Muscle layer of colon (tissue), 2 donors: ENCODE measurements at regions not wholly inside any gene's neighbourhood (a gene's known extent, or its start where the extent isn't known, plus 50 kb on each side); places are given as distances from the start of the nearest gene placed in this dataset.
"Not testable (repeated sequence)": the region's sequence is repeated elsewhere in the genome, so short reads cannot be mapped to it uniquely, and the experiment has no call there.

ENCODE experiments used
- H3K27ac ChIP-seq: one replicate; pipeline ENCODE4 v1.7.0; 2013; ENCODE audit warnings: low read depth, mild to moderate bottlenecking, low read length, moderate library complexity
- H3K27me3 ChIP-seq, 2 donors: one replicate each; pipeline ENCODE4 v1.7.0; 2013; ENCODE audit warnings: low read length in 2 of 2, mild to moderate bottlenecking in 2 of 2; ENCODE audit not compliant: insufficient read depth in 2 of 2, control insufficient read depth in 1 of 2
- H3K36me3 ChIP-seq: one replicate; pipeline ENCODE4 v1.7.0; 2013; ENCODE audit warnings: mild to moderate bottlenecking, low read length; ENCODE audit not compliant: insufficient read depth
- H3K4me1 ChIP-seq: one replicate; pipeline ENCODE4 v1.7.0; 2013; ENCODE audit warnings: mild to moderate bottlenecking, low read length; ENCODE audit not compliant: insufficient read depth
- H3K4me3 ChIP-seq, 2 donors: one replicate each; pipeline ENCODE4 v1.7.0; 2013; ENCODE audit warnings: low read length in 2 of 2, low read depth in 1 of 2, mild to moderate bottlenecking in 1 of 2, moderate library complexity in 1 of 2
- H3K9ac ChIP-seq: one replicate; pipeline ENCODE4 v1.7.0; 2013; ENCODE audit warnings: low read length
- H3K9me3 ChIP-seq: one replicate; pipeline ENCODE4 v1.7.0; 2013; ENCODE audit warnings: mild to moderate bottlenecking, low read length
- donor health status: abdominal sarcoma.
- donor health status: Adenocarcinoma of cecum.

- H3K4me3 ChIP-seq, H3K4me1 ChIP-seq, H3K27ac ChIP-seq, H3K9me3 ChIP-seq, H3K36me3 ChIP-seq, H3K9ac ChIP-seq, H3K27me3 ChIP-seq: not testable (repeated sequence)
Observed at GRCh38 chr11:100409267-100409666, 277.8 kb upstream of the ARHGAP42 start.

GRCh38 chr11:100419518-100419917 lies 267.6 kb upstream of the ARHGAP42 start:
- H3K4me3 ChIP-seq = no peak overlapping the region
- no peaks in the 10 kb centered on the region for H3K4me1 ChIP-seq
- no peaks in the 10 kb centered on the region for H3K27me3 ChIP-seq
- H3K36me3 ChIP-seq = no peaks in the 10 kb centered on the region
- H3K9me3 ChIP-seq = no peaks in the 10 kb centered on the region
- no peak overlapping the region for H3K27ac ChIP-seq
- no peak overlapping the region for H3K9ac ChIP-seq

- H3K9ac ChIP-seq = no peak overlapping the region
- no peak overlapping the region for H3K4me3 ChIP-seq
- H3K27me3 ChIP-seq = no peaks in the 10 kb centered on the region
- no peaks in the 10 kb centered on the region for H3K9me3 ChIP-seq
- H3K27ac ChIP-seq = no peak overlapping the region
- H3K4me1 ChIP-seq = peaks cover 53% of the 10 kb centered on the region
- H3K36me3 ChIP-seq = no peaks in the 10 kb centered on the region
Observed at GRCh38 chr11:100434821-100435641, 252.1 kb upstream of the ARHGAP42 start.

- H3K4me1 ChIP-seq = peaks cover 40% of the 10 kb centered on the region
- no peak overlapping the region for H3K27ac ChIP-seq
- H3K9ac ChIP-seq = no peak overlapping the region
- no peaks in the 10 kb centered on the region for H3K27me3 ChIP-seq
- no peaks in the 10 kb centered on the region for H3K9me3 ChIP-seq
- no peaks in the 10 kb centered on the region for H3K36me3 ChIP-seq
- no peak overlapping the region for H3K4me3 ChIP-seq
Observed at GRCh38 chr11:100438376-100438775, 248.7 kb upstream of the ARHGAP42 start.

GRCh38 chr11:100441086-100441485 lies 246.0 kb upstream of the ARHGAP42 start:
- Histone ChIP-seq H3K27ac (no peak overlapping the region), H3K27me3 (no peaks in the 10 kb centered on the region), H3K4me3 (no peak overlapping the region)

GRCh38 chr11:100442017-100442416 lies 245.1 kb upstream of the ARHGAP42 start:
- Histone ChIP-seq H3K9ac (no peak overlapping the region), H3K27ac (no peak overlapping the region), H3K9me3 (no peaks in the 10 kb centered on the region), H3K4me3 (no peak overlapping the region), H3K36me3 (no peaks in the 10 kb centered on the region), H3K27me3 (no peaks in the 10 kb centered on the region), H3K4me1 (peaks cover 31% of the 10 kb centered on the region)

More at GRCh38 chr11:100441086-100441485, 246.0 kb upstream of the ARHGAP42 start:
- Histone ChIP-seq H3K9ac (no peak overlapping the region), H3K36me3 (no peaks in the 10 kb centered on the region), H3K9me3 (no peaks in the 10 kb centered on the region), H3K4me1 (peaks cover 35% of the 10 kb centered on the region)

- Histone ChIP-seq H3K9me3 (no peaks in the 10 kb centered on the region), H3K27ac (no peak overlapping the region), H3K4me3 (no peak overlapping the region), H3K27me3 (no peaks in the 10 kb centered on the region), H3K36me3 (no peaks in the 10 kb centered on the region), H3K9ac (no peak overlapping the region), H3K4me1 (peaks cover 7% of the 10 kb centered on the region)
Observed at GRCh38 chr11:100445231-100445735, 241.8 kb upstream of the ARHGAP42 start.

GRCh38 chr11:100451801-100452460 lies 235.2 kb upstream of the ARHGAP42 start:
- not testable (repeated sequence) for H3K9me3 ChIP-seq, H3K27me3 ChIP-seq, H3K36me3 ChIP-seq, H3K4me1 ChIP-seq, H3K4me3 ChIP-seq, H3K9ac ChIP-seq, H3K27ac ChIP-seq

- H3K27ac ChIP-seq = no peak overlapping the region
- no peaks in the 10 kb centered on the region for H3K4me1 ChIP-seq
- H3K4me3 ChIP-seq = no peak overlapping the region
- H3K9ac ChIP-seq = no peak overlapping the region
- no peaks in the 10 kb centered on the region for H3K27me3 ChIP-seq
- H3K36me3 ChIP-seq = no peaks in the 10 kb centered on the region
- H3K9me3 ChIP-seq = no peaks in the 10 kb centered on the region
Observed at GRCh38 chr11:100459811-100460210, 227.3 kb upstream of the ARHGAP42 start.

- Histone ChIP-seq H3K9ac (no peak overlapping the region), H3K4me1 (no peaks in the 10 kb centered on the region), H3K4me3 (no peak overlapping the region), H3K27me3 (no peaks in the 10 kb centered on the region), H3K9me3 (no peaks in the 10 kb centered on the region), H3K27ac (no peak overlapping the region), H3K36me3 (no peaks in the 10 kb centered on the region)
Observed at GRCh38 chr11:100460426-100460825, 226.7 kb upstream of the ARHGAP42 start.

GRCh38 chr11:100467821-100468508 lies 219.1 kb upstream of the ARHGAP42 start:
- H3K27ac ChIP-seq = no peak overlapping the region
- no peak overlapping the region for H3K9ac ChIP-seq
- H3K4me1 ChIP-seq = no peaks in the 10 kb centered on the region
- no peaks in the 10 kb centered on the region for H3K9me3 ChIP-seq
- H3K4me3 ChIP-seq = no peak overlapping the region
- no peaks in the 10 kb centered on the region for H3K36me3 ChIP-seq
- no peaks in the 10 kb centered on the region for H3K27me3 ChIP-seq
